MM.1S (cell line): ENCODE measurements at regions not wholly inside any gene's neighbourhood (a gene's known extent, or its start where the extent isn't known, plus 50 kb on each side); places are given as distances from the start of the nearest gene placed in this dataset.

Experiments used
- CTCF ChIP-seq: fragments of 300-600 bp; sonication (generic); IDR thresholded peaks from 2 replicates; pipeline ENCODE4 v1.5.1; 2016; ENCODE audit warnings: antibody characterized with exemption, low read length, mixed read lengths
- EZH2 ChIP-seq: fragments of 300-600 bp; sonication (generic); optimal IDR thresholded peaks from 2 replicates; pipeline ENCODE3; 2017; ENCODE audit warnings: low read depth, mild to moderate bottlenecking, antibody characterized with exemption, low read length, mixed read lengths

- TF ChIP-seq CTCF (no peak), EZH2 (no peak)
These were observed 124.1 kb upstream of the XIRP2 start for GRCh38 chr2:166764216-166764615.
